ENCODE measurements at regions not wholly inside any gene's neighbourhood (a gene's known extent, or its start where the extent isn't known, plus 50 kb on each side); places are given as distances from the start of the nearest gene placed in this dataset.

- no peak for TF ChIP-seq ZNF274 (IDR thresholded peaks at IDR 0.05; ENCODE audit: low read depth, low read length)
- no peak for TF ChIP-seq YY1 (IDR thresholded peaks at IDR 0.05; ENCODE audit: insufficient read depth, insufficient read length)
These were observed 62.2 kb upstream of the FDX1 start for GRCh38 chr11:110367571-110367970.

Measured in NT2/D1 (cell line).